DND-41 (cell line): ENCODE measurements at regions not wholly inside any gene's neighbourhood (a gene's known extent, or its start where the extent isn't known, plus 50 kb on each side); places are given as distances from the start of the nearest gene placed in this dataset.

ENCODE experiments used
- EZH2 ChIP-seq: IDR thresholded peaks from 3 replicates; pipeline ENCODE4 v1.6.1; 2012; ENCODE audit warnings: borderline replicate concordance, low read depth, mild to moderate bottlenecking, moderate library complexity, low read length, inconsistent platforms; ENCODE audit not compliant: severe bottlenecking
- TF ChIP-seq, protein P1 (sequence below): IDR thresholded peaks from 2 replicates; pipeline ENCODE4 v1.5.1; 2012; ENCODE audit warnings: borderline replicate concordance, low read length, moderate library complexity, mild to moderate bottlenecking; ENCODE audit not compliant: poor library complexity, severe bottlenecking; ENCODE audit errors: extremely low read depth

GRCh38 chr5:96066386-96066719 is 104.7 kb upstream of the ELL2 start:
- TF ChIP-seq, protein P1, sequence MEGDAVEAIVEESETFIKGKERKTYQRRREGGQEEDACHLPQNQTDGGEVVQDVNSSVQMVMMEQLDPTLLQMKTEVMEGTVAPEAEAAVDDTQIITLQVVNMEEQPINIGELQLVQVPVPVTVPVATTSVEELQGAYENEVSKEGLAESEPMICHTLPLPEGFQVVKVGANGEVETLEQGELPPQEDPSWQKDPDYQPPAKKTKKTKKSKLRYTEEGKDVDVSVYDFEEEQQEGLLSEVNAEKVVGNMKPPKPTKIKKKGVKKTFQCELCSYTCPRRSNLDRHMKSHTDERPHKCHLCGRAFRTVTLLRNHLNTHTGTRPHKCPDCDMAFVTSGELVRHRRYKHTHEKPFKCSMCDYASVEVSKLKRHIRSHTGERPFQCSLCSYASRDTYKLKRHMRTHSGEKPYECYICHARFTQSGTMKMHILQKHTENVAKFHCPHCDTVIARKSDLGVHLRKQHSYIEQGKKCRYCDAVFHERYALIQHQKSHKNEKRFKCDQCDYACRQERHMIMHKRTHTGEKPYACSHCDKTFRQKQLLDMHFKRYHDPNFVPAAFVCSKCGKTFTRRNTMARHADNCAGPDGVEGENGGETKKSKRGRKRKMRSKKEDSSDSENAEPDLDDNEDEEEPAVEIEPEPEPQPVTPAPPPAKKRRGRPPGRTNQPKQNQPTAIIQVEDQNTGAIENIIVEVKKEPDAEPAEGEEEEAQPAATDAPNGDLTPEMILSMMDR = no peak
- no peak for TF ChIP-seq EZH2
